ENCODE measurements at regions not wholly inside any gene's neighbourhood (a gene's known extent, or its start where the extent isn't known, plus 50 kb on each side); places are given as distances from the start of the nearest gene placed in this dataset.
"Not testable (repeated sequence)": the region's sequence is repeated elsewhere in the genome, so short reads cannot be mapped to it uniquely, and the experiment has no call there.

DNA sequence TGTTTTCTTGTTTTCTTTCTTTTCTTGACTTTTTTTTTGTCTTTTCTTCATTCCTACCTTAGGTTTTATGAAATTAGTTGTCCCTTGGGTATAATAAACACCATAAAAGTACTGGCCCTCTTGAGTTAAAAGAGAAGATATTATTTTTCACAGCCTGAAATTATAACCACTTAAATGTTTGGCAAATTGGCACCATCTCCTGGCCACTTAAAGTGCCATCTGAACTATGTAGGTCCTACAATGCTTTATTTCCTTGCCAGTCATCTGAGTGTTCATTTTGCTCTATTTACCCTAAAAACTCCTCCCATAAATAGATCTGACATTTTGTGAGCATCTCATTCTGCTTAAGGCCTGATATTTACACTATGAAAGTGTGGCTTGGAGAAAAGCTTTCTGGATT lies 98.9 kb upstream of the PRKCQ start:
- no peaks in the 10 kb centered on the region for H3K4me1 ChIP-seq
- no peaks in the 10 kb centered on the region for H3K9me3 ChIP-seq
- H3K36me3 ChIP-seq: no peaks in the 10 kb centered on the region
- no peak overlapping the region for H3K27ac ChIP-seq
- TF ChIP-seq, protein P1, sequence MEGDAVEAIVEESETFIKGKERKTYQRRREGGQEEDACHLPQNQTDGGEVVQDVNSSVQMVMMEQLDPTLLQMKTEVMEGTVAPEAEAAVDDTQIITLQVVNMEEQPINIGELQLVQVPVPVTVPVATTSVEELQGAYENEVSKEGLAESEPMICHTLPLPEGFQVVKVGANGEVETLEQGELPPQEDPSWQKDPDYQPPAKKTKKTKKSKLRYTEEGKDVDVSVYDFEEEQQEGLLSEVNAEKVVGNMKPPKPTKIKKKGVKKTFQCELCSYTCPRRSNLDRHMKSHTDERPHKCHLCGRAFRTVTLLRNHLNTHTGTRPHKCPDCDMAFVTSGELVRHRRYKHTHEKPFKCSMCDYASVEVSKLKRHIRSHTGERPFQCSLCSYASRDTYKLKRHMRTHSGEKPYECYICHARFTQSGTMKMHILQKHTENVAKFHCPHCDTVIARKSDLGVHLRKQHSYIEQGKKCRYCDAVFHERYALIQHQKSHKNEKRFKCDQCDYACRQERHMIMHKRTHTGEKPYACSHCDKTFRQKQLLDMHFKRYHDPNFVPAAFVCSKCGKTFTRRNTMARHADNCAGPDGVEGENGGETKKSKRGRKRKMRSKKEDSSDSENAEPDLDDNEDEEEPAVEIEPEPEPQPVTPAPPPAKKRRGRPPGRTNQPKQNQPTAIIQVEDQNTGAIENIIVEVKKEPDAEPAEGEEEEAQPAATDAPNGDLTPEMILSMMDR (IDR thresholded peaks at IDR 0.05): no peak
- TF ChIP-seq EP300 (IDR thresholded peaks at IDR 0.05; ENCODE audit: low read depth) (no peak), POLR2AphosphoS5 (IDR thresholded peaks at IDR 0.05) (no peak), POLR2A (IDR thresholded peaks at IDR 0.05) (no peak)
- no peak for DNase-seq
- in situ Hi-C loops (cut with MboI; ENCODE audit: low pct_ligation_motif_present in 1 of 4, low pct_unique_long_range_greater_than_20kb in 1 of 4, low sequenced_read_pairs in 3 of 4): loop anchor here in 1 of 4 donors (10.0 kb wide), 1 partner anchor 264 kb away; no protein-coding TSS in a partner anchor
- peaks cover 13% of the 10 kb centered on the region for H3K27me3 ChIP-seq
- intact Hi-C loops (cut with DNase I; ENCODE audit: low total_unique reads): no loop called here
- no peak overlapping the region for H3K4me3 ChIP-seq

DNA sequence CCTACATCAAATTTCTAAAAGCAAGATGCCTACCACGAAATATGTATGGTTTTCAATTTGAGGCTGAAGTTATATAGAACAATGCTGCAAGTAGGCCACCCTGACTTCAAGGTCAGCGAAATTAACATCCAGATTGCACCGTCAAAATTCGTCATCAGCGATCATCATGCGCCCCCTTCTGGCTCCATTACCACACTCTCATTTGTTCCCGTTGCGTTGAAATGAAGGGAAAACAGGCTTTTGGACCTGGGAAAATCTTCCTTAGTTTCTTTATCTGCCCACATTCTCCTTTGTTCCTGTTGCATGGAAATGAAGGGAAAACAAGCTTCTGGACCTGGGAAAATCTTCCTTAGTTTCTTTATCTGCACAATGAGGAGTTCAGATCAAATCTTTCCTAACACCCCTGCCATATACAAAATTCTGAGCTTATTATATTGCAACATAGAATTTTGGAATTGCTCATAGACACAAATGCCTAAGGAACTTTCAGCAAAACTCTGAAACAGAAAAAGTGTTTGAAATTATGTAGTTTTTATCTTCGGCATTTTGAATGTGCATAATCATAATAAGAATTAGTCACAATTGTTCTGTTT lies 98.2 kb upstream of the PRKCQ start:
- no peak overlapping the region for H3K27ac ChIP-seq
- intact Hi-C loops (cut with DNase I; ENCODE audit: low total_unique reads): no loop called here
- in situ Hi-C loops (cut with MboI; ENCODE audit: low pct_ligation_motif_present in 1 of 4, low pct_unique_long_range_greater_than_20kb in 1 of 4, low sequenced_read_pairs in 3 of 4): loop anchor here in 1 of 4 donors (10.0 kb wide), 1 partner anchor 264 kb away; no protein-coding TSS in a partner anchor
- H3K4me1 ChIP-seq: no peaks in the 10 kb centered on the region
- TF ChIP-seq POLR2A (IDR thresholded peaks at IDR 0.05) (no peak), POLR2AphosphoS5 (IDR thresholded peaks at IDR 0.05) (no peak), EP300 (IDR thresholded peaks at IDR 0.05; ENCODE audit: low read depth) (no peak)
- TF ChIP-seq, protein P1 (IDR thresholded peaks at IDR 0.05): peak; percentile 54 to 67 (median 65)
- peak; percentile 55 for DNase-seq
- peaks cover 13% of the 10 kb centered on the region for H3K27me3 ChIP-seq
- H3K9me3 ChIP-seq: no peaks in the 10 kb centered on the region
- WGBS, 2 donors (ENCODE audit: low coverage in 1 of 2): 17 to 20% methylated on average over 9 of the region's 9 CpGs
- H3K36me3 ChIP-seq: no peaks in the 10 kb centered on the region
- no peak overlapping the region for H3K4me3 ChIP-seq

DNA sequence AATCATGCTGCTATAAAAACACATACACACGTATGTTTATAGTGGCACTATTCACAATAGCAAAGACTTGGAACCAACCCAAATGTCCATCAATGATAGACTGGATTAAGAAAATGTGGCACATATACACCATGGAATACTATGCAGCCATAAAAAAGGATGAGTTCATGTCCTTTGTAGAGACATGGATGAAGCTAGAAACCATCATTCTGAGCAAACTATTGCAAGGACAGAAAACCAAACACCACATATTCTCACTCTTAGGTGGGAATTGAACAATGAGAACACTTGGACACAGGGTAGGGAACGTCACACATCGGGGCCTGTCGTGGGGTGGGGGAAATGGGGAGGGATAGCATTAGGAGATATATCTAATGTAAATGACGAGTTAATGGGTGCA lies 97.1 kb upstream of the PRKCQ start:
- in situ Hi-C loops (cut with MboI; ENCODE audit: low pct_ligation_motif_present in 1 of 4, low pct_unique_long_range_greater_than_20kb in 1 of 4, low sequenced_read_pairs in 3 of 4): loop anchor here in 1 of 4 donors (10.0 kb wide), 1 partner anchor 262 kb away; no protein-coding TSS in a partner anchor
- intact Hi-C loops (cut with DNase I; ENCODE audit: low total_unique reads); H3K36me3 ChIP-seq; H3K9me3 ChIP-seq; H3K4me3 ChIP-seq; DNase-seq; H3K27ac ChIP-seq; H3K4me1 ChIP-seq: not testable (repeated sequence)
- peaks cover 13% of the 10 kb centered on the region for H3K27me3 ChIP-seq
- 81 to 86% methylated on average over 5 of the region's 5 CpGs for WGBS, 2 donors (ENCODE audit: low coverage in 1 of 2)

DNA sequence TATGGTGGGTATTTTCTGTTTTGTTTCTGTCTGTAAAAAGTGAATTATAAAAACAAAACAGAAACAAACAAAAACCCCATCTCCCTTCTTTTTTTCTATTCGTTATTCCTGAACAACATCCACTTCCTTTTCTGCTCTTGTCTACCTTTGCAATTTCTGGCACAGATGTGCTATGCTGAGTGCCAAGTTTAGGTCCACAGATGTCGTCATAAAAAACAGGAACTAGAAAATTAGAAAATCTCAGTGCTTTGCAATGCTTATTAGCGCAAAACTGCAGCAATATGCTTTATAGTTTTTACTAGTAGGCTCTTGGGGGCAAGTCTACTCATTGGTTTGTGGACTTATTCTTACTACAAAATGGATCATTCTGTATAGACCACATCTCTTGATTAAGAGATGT lies 94.2 kb upstream of the PRKCQ start:
- Histone ChIP-seq H3K4me3 (no peak overlapping the region), H3K4me1 (no peaks in the 10 kb centered on the region), H3K9me3 (no peaks in the 10 kb centered on the region), H3K36me3 (no peaks in the 10 kb centered on the region), H3K27me3 (no peaks in the 10 kb centered on the region), H3K27ac (no peak overlapping the region)
- no peak for DNase-seq
- intact Hi-C loops (cut with DNase I; ENCODE audit: low total_unique reads): no loop called here
- TF ChIP-seq EP300 (IDR thresholded peaks at IDR 0.05; ENCODE audit: low read depth): no peak
- no peak for TF ChIP-seq POLR2A (IDR thresholded peaks at IDR 0.05)
- TF ChIP-seq, protein P1 (IDR thresholded peaks at IDR 0.05): no peak
- no peak for TF ChIP-seq POLR2AphosphoS5 (IDR thresholded peaks at IDR 0.05)
- in situ Hi-C loops (cut with MboI; ENCODE audit: low pct_ligation_motif_present in 1 of 4, low pct_unique_long_range_greater_than_20kb in 1 of 4, low sequenced_read_pairs in 3 of 4): loop anchor here (10.0 to 25.0 kb wide), 4 partner anchors 237 to 738 kb away; partner anchors contain the start of gene SFMBT2 (in 2 of the 4)
- 0 to 19% methylated on average over 2 to 3 of the region's 3 CpGs for WGBS, 2 donors (ENCODE audit: low coverage in 1 of 2)

DNA sequence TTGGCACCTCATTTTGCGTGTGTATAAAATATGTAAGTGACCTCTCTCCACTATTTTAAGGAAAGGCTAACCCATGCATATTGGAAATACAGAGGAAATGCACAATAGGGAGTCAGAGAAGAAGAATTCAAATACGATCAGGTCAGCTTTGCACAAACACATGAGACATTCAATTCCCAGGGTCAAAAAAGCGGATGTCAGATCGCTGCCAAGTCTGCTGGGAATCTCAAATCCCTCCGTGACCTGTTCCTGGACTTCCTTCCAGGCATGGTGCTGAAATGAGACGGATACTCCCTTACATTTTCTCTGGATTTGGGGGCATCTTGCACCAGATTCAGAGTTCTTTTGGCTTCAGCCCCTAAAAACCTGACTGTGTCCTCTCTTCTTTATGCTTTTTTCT lies 91.9 kb upstream of the PRKCQ start:
- Histone ChIP-seq H3K4me3 (no peak overlapping the region), H3K27me3 (peaks cover 13% of the 10 kb centered on the region), H3K27ac (no peak overlapping the region), H3K9me3 (no peaks in the 10 kb centered on the region), H3K4me1 (no peaks in the 10 kb centered on the region), H3K36me3 (no peaks in the 10 kb centered on the region)
- DNase-seq: no peak
- in situ Hi-C loops (cut with MboI; ENCODE audit: low pct_ligation_motif_present in 1 of 4, low pct_unique_long_range_greater_than_20kb in 1 of 4, low sequenced_read_pairs in 3 of 4) (loop anchor here (10.0 to 25.0 kb wide), 4 partner anchors 235 to 740 kb away; partner anchors contain the start of gene SFMBT2 (in 2 of the 4)), intact Hi-C loops (cut with DNase I; ENCODE audit: low total_unique reads) (no loop called here)
- TF ChIP-seq POLR2AphosphoS5 (IDR thresholded peaks at IDR 0.05) (no peak), POLR2A (IDR thresholded peaks at IDR 0.05) (no peak), EP300 (IDR thresholded peaks at IDR 0.05; ENCODE audit: low read depth) (no peak)
- TF ChIP-seq, protein P1 (IDR thresholded peaks at IDR 0.05): no peak
- 53 to 85% methylated on average over 3 to 6 of the region's 6 CpGs for WGBS, 2 donors (ENCODE audit: low coverage in 1 of 2)

Data from transverse colon (tissue), 4 donors.